GM13977 (cell line): ENCODE measurements at regions not wholly inside any gene's neighbourhood (a gene's known extent, or its start where the extent isn't known, plus 50 kb on each side); places are given as distances from the start of the nearest gene placed in this dataset.
"Not testable (repeated sequence)": the region's sequence is repeated elsewhere in the genome, so short reads cannot be mapped to it uniquely, and the experiment has no call there.

ENCODE experiments used
- DNase-seq: peaks from one replicate; pipeline ENCODE4 v3.0.0; 2012; ENCODE audit warnings: low spot score
- in situ Hi-C: fragments of 300-500 bp; cut with MboI; formaldehyde crosslinking; loops from one replicate; pipeline ENCODE4 v1.12.0; 2022; ENCODE audit warnings: low sequenced_read_pairs, low pct_unique_long_range_greater_than_20kb, mixed read lengths, inconsistent platforms; ENCODE audit not compliant: unreplicated experiment
- TF ChIP-seq, protein P1 (sequence below): IDR thresholded peaks from 2 replicates; pipeline ENCODE4 v1.5.1; 2012; ENCODE audit warnings: mild to moderate bottlenecking, control low read depth; ENCODE audit not compliant: insufficient read depth; ENCODE audit errors: extremely low read depth, missing control alignments

DNA sequence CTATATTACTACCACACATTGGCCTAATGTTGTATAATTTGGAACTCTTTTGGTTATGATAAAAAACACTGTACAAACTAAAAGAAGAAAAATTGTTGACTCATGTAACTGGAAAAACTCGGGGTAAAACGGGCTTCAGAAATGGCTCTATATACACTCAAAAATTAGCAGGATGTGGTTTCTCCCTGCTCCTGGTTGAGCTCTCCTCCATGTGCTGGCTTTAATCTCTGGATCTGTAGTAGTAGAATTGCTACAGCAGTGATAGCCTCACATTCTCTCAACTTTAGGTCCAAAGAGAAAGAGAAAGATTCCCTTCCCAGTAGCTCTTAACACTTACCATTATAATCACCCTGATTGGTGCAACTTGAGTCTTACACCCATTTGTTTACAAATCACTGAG is 274.9 kb upstream of the GALNT5 start:
- TF ChIP-seq, protein P1, sequence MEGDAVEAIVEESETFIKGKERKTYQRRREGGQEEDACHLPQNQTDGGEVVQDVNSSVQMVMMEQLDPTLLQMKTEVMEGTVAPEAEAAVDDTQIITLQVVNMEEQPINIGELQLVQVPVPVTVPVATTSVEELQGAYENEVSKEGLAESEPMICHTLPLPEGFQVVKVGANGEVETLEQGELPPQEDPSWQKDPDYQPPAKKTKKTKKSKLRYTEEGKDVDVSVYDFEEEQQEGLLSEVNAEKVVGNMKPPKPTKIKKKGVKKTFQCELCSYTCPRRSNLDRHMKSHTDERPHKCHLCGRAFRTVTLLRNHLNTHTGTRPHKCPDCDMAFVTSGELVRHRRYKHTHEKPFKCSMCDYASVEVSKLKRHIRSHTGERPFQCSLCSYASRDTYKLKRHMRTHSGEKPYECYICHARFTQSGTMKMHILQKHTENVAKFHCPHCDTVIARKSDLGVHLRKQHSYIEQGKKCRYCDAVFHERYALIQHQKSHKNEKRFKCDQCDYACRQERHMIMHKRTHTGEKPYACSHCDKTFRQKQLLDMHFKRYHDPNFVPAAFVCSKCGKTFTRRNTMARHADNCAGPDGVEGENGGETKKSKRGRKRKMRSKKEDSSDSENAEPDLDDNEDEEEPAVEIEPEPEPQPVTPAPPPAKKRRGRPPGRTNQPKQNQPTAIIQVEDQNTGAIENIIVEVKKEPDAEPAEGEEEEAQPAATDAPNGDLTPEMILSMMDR = no peak
- in situ Hi-C loops = no loop called here
- no peak for DNase-seq

DNA sequence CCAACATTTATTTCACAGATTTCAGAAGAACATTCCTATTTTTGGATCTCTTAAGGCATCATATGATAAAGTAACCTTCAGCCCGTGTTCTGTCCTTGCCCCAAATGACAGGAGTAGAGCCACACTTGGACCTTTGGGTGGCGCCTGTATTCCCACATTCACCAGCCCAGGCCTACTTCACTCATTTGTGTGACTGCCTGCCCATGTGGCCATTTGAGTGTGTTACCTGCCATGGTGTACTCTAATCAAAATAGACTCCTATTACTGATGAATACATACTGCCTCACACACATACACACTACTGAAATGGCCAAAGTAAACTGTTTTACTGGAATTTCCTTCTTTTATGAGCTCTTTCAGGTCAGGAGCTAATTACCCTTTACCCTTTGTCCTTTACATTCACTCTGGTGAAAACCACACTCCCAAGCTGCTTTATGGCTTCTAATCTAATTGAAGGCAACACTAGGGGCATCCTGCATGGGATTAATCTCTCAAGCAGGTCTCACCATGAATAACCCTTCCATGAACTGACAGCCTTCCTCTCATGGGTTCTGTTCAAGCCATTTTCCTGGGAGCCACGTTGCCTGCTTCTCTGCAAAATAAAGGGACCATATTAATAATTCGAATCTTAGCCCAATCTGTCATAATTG is 271.0 kb upstream of the GALNT5 start:
- in situ Hi-C loops = no loop called here
- DNase-seq = no peak
- TF ChIP-seq, protein P1 = no peak

DNA sequence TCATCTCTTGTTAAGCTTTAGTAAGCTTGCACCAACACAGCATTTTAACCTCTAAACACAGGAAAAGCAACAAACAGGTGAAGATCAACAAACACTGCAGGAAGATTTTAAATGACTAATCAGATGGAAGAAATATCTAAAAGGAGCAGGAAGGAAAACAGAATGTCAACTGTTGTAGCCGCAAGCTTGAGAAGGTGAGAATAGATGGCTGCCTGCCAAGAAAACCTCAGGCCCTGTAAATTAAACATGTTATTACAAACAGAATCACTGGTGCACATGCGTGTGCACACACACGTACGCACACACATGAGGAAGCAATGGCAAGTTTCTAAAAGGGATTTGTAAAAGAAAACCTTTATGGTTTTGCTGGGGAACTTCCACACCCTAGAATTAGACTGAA is 257.8 kb upstream of the GALNT5 start:
- in situ Hi-C loops = no loop called here
- no peak for DNase-seq

DNA sequence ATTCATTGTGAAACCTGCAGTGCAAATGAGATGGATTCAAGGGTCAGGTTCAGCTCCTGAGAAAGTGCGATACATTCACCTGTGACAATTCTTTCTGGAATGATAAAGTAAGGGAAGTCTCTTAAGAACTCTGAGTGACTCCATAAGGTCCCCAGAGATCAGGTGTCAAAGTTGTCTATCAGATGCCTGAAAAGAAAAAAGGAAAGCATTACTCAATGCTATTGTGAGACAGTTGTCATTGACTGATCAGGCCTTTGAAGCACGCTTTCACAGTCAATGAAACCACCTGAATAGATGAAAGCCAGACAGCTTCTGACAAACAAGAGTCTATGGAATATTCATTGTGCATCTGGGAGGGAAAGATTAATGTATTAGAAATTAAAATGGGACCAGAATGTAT is 252.7 kb upstream of the GALNT5 start:
- TF ChIP-seq, protein P1 = no peak
- DNase-seq = no peak
- in situ Hi-C loops = no loop called here

More for the DNA sequence above, 257.8 kb upstream of the GALNT5 start:
- TF ChIP-seq, protein P1 = no peak

DNA sequence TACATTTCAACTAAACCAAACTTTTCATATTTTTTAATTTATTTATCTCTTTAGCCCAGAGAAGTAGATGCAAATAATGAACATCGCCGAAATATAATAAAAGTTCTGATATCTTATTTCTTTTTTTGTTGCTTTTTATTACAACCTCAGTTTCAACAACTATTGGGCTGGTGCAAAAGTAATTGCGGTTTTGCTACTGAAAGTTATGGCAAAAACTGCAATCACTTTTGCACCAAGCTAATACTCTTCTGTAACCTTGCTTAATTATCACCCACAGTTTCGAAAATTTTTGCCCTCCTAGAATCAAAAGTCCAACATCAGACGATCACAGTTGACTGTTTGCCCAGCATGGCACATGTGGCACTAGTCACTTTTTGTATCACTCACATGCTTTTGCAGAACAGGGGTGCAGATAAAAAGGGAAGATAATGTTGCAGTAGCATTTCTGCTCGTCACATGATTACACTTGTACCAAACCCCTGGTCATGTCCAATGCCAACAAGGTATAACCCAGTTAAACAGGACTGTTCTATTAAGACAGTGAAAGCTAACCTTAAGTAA is 242.4 kb upstream of the GALNT5 start:
- in situ Hi-C loops = no loop called here
- no peak for DNase-seq
- TF ChIP-seq, protein P1 = no peak

DNA sequence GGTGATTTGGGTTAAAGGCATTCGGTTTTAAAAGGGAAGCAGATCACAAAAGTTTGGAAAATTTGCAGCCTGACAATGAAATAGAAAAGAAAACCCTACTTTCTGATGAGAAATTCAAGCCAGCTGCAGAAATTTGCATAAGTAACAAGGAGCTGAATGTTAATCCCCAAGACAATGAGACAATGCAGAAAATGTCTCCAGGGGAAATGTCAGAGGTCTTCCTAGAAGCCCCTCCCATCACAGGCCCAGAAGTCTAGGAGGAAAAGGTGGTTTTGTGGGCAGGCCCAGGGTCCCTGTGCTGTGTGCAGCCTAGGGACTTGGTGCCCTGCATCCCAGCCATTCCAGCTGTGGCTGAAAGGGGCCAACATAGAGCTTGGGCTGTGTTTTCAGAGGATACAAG is 234.2 kb upstream of the GALNT5 start:
- DNase-seq, in situ Hi-C loops: not testable (repeated sequence)

DNA sequence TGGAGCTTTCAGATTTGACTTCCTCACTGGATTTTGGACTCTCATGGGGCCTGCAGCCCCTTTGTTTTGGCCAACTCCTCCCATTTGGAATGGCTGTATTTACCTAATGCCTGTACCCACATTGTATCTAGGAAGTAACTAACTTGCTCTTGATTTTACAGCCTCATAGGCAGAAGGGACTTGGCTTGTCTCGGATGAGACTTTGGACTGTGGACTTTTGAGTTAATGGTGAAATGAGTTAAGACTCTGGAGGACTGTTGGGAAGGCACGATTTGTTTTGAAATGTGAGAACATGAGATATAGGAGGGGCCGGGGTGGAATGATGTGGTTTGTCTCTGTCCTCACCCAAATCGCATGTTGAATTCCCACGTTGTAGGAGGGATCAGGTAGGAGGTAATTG is 233.4 kb upstream of the GALNT5 start:
- no peak for DNase-seq
- TF ChIP-seq, protein P1 = no peak
- in situ Hi-C loops = no loop called here
